ENCODE measurements at regions not wholly inside any gene's neighbourhood (a gene's known extent, or its start where the extent isn't known, plus 50 kb on each side); places are given as distances from the start of the nearest gene placed in this dataset.

DNA sequence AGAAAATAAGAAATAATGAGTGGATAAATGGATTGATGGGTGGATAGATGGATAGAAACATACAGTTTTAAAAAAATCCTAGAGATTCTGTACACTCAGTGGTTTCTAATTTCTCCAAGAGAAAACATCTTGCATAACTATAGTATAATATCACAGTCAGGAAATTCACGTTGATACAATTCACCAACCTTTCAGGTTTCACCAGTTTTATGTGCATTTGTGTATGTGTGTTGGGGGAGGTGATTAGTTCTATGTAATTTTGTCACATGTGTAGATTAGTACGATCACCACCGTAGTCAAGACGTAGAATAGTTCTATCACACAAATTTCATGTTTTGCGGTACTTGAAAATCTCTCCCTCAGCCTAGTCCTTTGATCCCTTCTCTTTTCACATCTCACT is 288.2 kb upstream of the LRATD1 start:
- H3K9ac ChIP-seq (ENCODE audit: low read depth, low read length), result no peak overlapping the region
- H3K79me2 ChIP-seq (ENCODE audit: insufficient read depth, low read length), result no peaks in the 10 kb centered on the region
- H3K4me2 ChIP-seq (ENCODE audit: insufficient read depth, low read length), result no peak overlapping the region
- no peaks in the 10 kb centered on the region for H4K20me1 ChIP-seq (ENCODE audit: insufficient read depth, low read length)
- no peaks in the 10 kb centered on the region for H3K9me3 ChIP-seq (ENCODE audit: insufficient read depth, low read length, severe bottlenecking)
- no peaks in the 10 kb centered on the region for H3K27me3 ChIP-seq (ENCODE audit: insufficient read depth, low read length, poor library complexity)
- no peak overlapping the region for H3K4me3 ChIP-seq (ENCODE audit: low read depth in 1 of 2, low read length in 2 of 2)
- no peaks in the 10 kb centered on the region for H3K4me1 ChIP-seq (ENCODE audit: insufficient read depth, low read length)
- no peak overlapping the region for H2AFZ ChIP-seq (ENCODE audit: low read depth, low read length)
- no peaks in the 10 kb centered on the region for H3K36me3 ChIP-seq (ENCODE audit: insufficient read depth, low read length)
- DNase-seq, result no peak
- no peak for TF ChIP-seq EZH2 (IDR thresholded peaks at IDR 0.05; ENCODE audit: borderline replicate concordance, low read depth, low read length, severe bottlenecking)
- TF ChIP-seq, protein P1, sequence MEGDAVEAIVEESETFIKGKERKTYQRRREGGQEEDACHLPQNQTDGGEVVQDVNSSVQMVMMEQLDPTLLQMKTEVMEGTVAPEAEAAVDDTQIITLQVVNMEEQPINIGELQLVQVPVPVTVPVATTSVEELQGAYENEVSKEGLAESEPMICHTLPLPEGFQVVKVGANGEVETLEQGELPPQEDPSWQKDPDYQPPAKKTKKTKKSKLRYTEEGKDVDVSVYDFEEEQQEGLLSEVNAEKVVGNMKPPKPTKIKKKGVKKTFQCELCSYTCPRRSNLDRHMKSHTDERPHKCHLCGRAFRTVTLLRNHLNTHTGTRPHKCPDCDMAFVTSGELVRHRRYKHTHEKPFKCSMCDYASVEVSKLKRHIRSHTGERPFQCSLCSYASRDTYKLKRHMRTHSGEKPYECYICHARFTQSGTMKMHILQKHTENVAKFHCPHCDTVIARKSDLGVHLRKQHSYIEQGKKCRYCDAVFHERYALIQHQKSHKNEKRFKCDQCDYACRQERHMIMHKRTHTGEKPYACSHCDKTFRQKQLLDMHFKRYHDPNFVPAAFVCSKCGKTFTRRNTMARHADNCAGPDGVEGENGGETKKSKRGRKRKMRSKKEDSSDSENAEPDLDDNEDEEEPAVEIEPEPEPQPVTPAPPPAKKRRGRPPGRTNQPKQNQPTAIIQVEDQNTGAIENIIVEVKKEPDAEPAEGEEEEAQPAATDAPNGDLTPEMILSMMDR (IDR thresholded peaks at IDR 0.05; ENCODE audit: borderline replicate concordance, extremely low read depth, low read length, poor library complexity, severe bottlenecking), result no peak
- ATAC-seq (ENCODE audit: insufficient read depth, low read depth), result no peak
- no peak overlapping the region for H3K27ac ChIP-seq (ENCODE audit: low read length)

DNA sequence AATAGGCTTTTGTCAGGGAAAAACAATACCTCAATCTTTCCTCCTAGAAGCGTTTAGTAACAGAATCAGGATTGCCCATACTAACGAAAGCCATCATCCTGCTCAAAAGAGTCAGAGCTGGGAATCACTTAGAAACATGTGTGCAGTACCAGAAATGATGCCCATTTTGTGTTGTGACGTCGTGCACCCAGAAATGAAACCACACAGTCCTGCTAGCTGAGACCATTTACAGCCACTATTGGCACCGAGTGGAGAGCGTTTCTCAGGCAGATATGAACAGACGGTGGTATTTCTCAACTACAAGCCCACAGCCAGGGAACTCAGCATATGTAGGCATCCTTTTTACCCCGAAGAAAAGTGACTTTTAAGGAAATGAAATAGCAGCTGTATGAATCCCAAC is 284.3 kb upstream of the LRATD1 start:
- Histone ChIP-seq H3K4me3 (ENCODE audit: low read depth in 1 of 2, low read length in 2 of 2) (no peak overlapping the region), H3K79me2 (ENCODE audit: insufficient read depth, low read length) (no peaks in the 10 kb centered on the region), H3K4me1 (ENCODE audit: insufficient read depth, low read length) (no peaks in the 10 kb centered on the region), H3K27ac (ENCODE audit: low read length) (no peak overlapping the region), H3K27me3 (ENCODE audit: insufficient read depth, low read length, poor library complexity) (no peaks in the 10 kb centered on the region), H2AFZ (ENCODE audit: low read depth, low read length) (no peak overlapping the region; the same call in 1 of the 2 replicates), H3K9ac (ENCODE audit: low read depth, low read length) (no peak overlapping the region), H3K36me3 (ENCODE audit: insufficient read depth, low read length) (no peaks in the 10 kb centered on the region), H3K4me2 (ENCODE audit: insufficient read depth, low read length) (no peak overlapping the region), H3K9me3 (ENCODE audit: insufficient read depth, low read length, severe bottlenecking) (no peaks in the 10 kb centered on the region), H4K20me1 (ENCODE audit: insufficient read depth, low read length) (no peaks in the 10 kb centered on the region)
- ATAC-seq (ENCODE audit: insufficient read depth, low read depth), result no peak
- no peak for DNase-seq
- no peak for TF ChIP-seq EZH2 (IDR thresholded peaks at IDR 0.05; ENCODE audit: borderline replicate concordance, low read depth, low read length, severe bottlenecking)
- TF ChIP-seq, protein P1 (IDR thresholded peaks at IDR 0.05; ENCODE audit: borderline replicate concordance, extremely low read depth, low read length, poor library complexity, severe bottlenecking), result no peak

DNA sequence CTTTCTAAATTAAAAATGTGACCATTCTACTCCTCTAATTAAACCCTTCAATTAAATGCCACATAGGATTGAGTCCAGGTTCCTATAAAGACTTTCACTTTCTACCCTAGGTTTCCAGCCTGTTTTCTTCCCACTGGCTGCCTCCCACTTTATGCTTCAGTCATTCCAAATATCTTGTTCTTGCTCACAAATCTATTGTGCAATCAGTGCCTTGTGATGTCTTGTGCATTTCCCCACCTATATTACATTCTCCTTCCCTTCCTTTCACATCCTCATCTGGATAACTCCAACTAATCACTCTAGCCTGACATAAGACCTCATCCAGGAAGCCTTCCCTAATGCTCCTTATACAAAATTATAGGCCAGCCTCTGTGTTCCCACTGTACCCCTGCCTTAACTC is 281.7 kb upstream of the LRATD1 start:
- H3K4me3 ChIP-seq (ENCODE audit: low read depth in 1 of 2, low read length in 2 of 2), result no peak overlapping the region
- no peaks in the 10 kb centered on the region for H3K4me1 ChIP-seq (ENCODE audit: insufficient read depth, low read length)
- H3K9ac ChIP-seq (ENCODE audit: low read depth, low read length), result no peak overlapping the region
- no peaks in the 10 kb centered on the region for H3K27me3 ChIP-seq (ENCODE audit: insufficient read depth, low read length, poor library complexity)
- H3K27ac ChIP-seq (ENCODE audit: low read length), result no peak overlapping the region
- DNase-seq (no peak), ATAC-seq (ENCODE audit: insufficient read depth, low read depth) (no peak)
- H3K4me2 ChIP-seq (ENCODE audit: insufficient read depth, low read length), result no peak overlapping the region
- no peaks in the 10 kb centered on the region for H4K20me1 ChIP-seq (ENCODE audit: insufficient read depth, low read length)
- no peaks in the 10 kb centered on the region for H3K79me2 ChIP-seq (ENCODE audit: insufficient read depth, low read length)
- H2AFZ ChIP-seq (ENCODE audit: low read depth, low read length), result no peak overlapping the region
- TF ChIP-seq, protein P1 (IDR thresholded peaks at IDR 0.05; ENCODE audit: borderline replicate concordance, extremely low read depth, low read length, poor library complexity, severe bottlenecking), result no peak
- no peak for TF ChIP-seq EZH2 (IDR thresholded peaks at IDR 0.05; ENCODE audit: borderline replicate concordance, low read depth, low read length, severe bottlenecking)
- no peaks in the 10 kb centered on the region for H3K9me3 ChIP-seq (ENCODE audit: insufficient read depth, low read length, severe bottlenecking)
- no peaks in the 10 kb centered on the region for H3K36me3 ChIP-seq (ENCODE audit: insufficient read depth, low read length)

DNA sequence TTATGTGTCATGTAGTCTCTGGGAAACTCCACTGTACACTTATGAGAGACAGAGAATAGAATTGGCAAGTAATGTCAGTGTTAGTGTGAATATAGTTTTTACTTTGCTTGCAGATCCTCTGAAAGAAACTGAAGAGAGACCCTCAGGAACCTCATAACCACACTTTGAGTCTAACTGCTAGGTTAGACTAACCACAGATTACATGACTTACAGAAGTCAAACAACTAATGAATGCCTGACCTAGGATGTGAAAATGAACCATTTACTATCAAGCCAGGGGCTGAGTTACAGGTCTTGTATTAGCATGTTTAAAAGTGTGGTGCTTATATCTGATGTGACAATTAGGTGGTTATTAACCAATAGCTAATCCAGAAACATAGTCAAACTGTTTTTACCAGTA is 280.4 kb upstream of the LRATD1 start:
- Histone ChIP-seq H3K36me3 (ENCODE audit: insufficient read depth, low read length) (no peaks in the 10 kb centered on the region), H3K9me3 (ENCODE audit: insufficient read depth, low read length, severe bottlenecking) (no peaks in the 10 kb centered on the region), H2AFZ (ENCODE audit: low read depth, low read length) (no peak overlapping the region), H3K27ac (ENCODE audit: low read length) (no peak overlapping the region), H4K20me1 (ENCODE audit: insufficient read depth, low read length) (no peaks in the 10 kb centered on the region), H3K4me3 (ENCODE audit: low read depth in 1 of 2, low read length in 2 of 2) (no peak overlapping the region), H3K4me2 (ENCODE audit: insufficient read depth, low read length) (no peak overlapping the region), H3K4me1 (ENCODE audit: insufficient read depth, low read length) (no peaks in the 10 kb centered on the region), H3K9ac (ENCODE audit: low read depth, low read length) (no peak overlapping the region), H3K79me2 (ENCODE audit: insufficient read depth, low read length) (no peaks in the 10 kb centered on the region), H3K27me3 (ENCODE audit: insufficient read depth, low read length, poor library complexity) (no peaks in the 10 kb centered on the region)
- TF ChIP-seq, protein P1 (IDR thresholded peaks at IDR 0.05; ENCODE audit: borderline replicate concordance, extremely low read depth, low read length, poor library complexity, severe bottlenecking), result no peak
- TF ChIP-seq EZH2 (IDR thresholded peaks at IDR 0.05; ENCODE audit: borderline replicate concordance, low read depth, low read length, severe bottlenecking), result no peak
- no peak for ATAC-seq (ENCODE audit: insufficient read depth, low read depth)
- no peak for DNase-seq
